ENCODE measurements at regions not wholly inside any gene's neighbourhood (a gene's known extent, or its start where the extent isn't known, plus 50 kb on each side); places are given as distances from the start of the nearest gene placed in this dataset.

GRCh38 chr7:96638669-96639068 is 71.0 kb downstream of the SEM1 start:
- DNase-seq (ENCODE audit: low read depth), result no peak

GRCh38 chr7:96637522-96637921 is 72.1 kb downstream of the SEM1 start:
- no peak for DNase-seq (ENCODE audit: low read depth)

- DNase-seq (ENCODE audit: low read depth), result peak; percentile 4
Measured at GRCh38 chr7:96636979-96637378, 72.7 kb downstream of the SEM1 start.

- DNase-seq (ENCODE audit: low read depth), result peak; percentile 15
Measured at GRCh38 chr7:96636342-96636860, 73.2 kb downstream of the SEM1 start.

GRCh38 chr7:96629884-96630283 is 79.8 kb downstream of the SEM1 start:
- no peak for DNase-seq (ENCODE audit: low read depth)

- DNase-seq (ENCODE audit: low read depth), result no peak
Measured at GRCh38 chr7:96624954-96625353, 84.7 kb downstream of the SEM1 start.

GRCh38 chr7:96621932-96622331 is 87.7 kb downstream of the SEM1 start:
- DNase-seq (ENCODE audit: low read depth), result no peak

- DNase-seq (ENCODE audit: low read depth), result no peak
Measured at GRCh38 chr7:96614154-96614867, 95.3 kb downstream of the SEM1 start.

- DNase-seq (ENCODE audit: low read depth), result no peak
Measured at GRCh38 chr7:96612034-96612433, 97.6 kb downstream of the SEM1 start.

GRCh38 chr7:96605045-96605716 is 104.5 kb downstream of the SEM1 start:
- no peak for DNase-seq (ENCODE audit: low read depth)

- DNase-seq (ENCODE audit: low read depth), result no peak
Measured at GRCh38 chr7:96599288-96599936, 110.2 kb downstream of the SEM1 start.

GRCh38 chr7:96598421-96598820 is 111.2 kb downstream of the SEM1 start:
- no peak for DNase-seq (ENCODE audit: low read depth)

- DNase-seq (ENCODE audit: low read depth), result peak; percentile 16
Measured at GRCh38 chr7:96596120-96596826, 113.4 kb downstream of the SEM1 start.

GRCh38 chr7:96591900-96592676 is 117.6 kb downstream of the SEM1 start:
- no peak for DNase-seq (ENCODE audit: low read depth)

GRCh38 chr7:96591159-96591899 is 118.3 kb downstream of the SEM1 start:
- DNase-seq (ENCODE audit: low read depth), result no peak

- no peak for DNase-seq (ENCODE audit: low read depth)
Measured at GRCh38 chr7:96589038-96589437, 120.6 kb downstream of the SEM1 start.

- no peak for DNase-seq (ENCODE audit: low read depth)
Measured at GRCh38 chr7:96579119-96579518, 130.5 kb downstream of the SEM1 start.

GRCh38 chr7:96578606-96579005 is 131.0 kb downstream of the SEM1 start:
- DNase-seq (ENCODE audit: low read depth), result no peak

GRCh38 chr7:96563409-96563808 is 146.2 kb downstream of the SEM1 start:
- DNase-seq (ENCODE audit: low read depth), result no peak

- DNase-seq (ENCODE audit: low read depth), result no peak
Measured at GRCh38 chr7:96562966-96563365, 146.7 kb downstream of the SEM1 start.

GRCh38 chr7:96562458-96562857 is 147.2 kb downstream of the SEM1 start:
- no peak for DNase-seq (ENCODE audit: low read depth)

All from stromal cell of bone marrow (primary cell).